ENCODE measurements at regions not wholly inside any gene's neighbourhood (a gene's known extent, or its start where the extent isn't known, plus 50 kb on each side); places are given as distances from the start of the nearest gene placed in this dataset.

DNA sequence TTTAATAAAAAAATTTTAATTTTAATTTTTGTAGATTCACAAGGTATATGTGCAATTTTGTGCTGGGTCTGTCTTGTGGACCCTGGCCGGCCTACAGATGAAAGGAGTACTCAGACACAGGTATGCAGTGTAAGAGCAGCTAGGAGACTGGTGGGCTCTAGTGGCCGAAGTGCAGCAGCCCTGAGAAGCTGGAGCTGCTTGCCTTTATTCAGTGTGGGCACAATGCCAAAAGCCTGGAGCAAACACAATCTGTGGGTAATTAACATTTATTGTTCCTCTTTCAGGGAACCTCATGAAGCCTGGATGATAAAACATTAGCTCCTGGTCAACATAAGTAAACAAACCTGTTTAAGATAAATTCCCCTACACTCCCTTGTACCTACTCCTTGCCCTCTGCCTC lies 135.7 kb upstream of the SEL1L start:
- no peak for DNase-seq (ENCODE audit: low spot score)

DNA sequence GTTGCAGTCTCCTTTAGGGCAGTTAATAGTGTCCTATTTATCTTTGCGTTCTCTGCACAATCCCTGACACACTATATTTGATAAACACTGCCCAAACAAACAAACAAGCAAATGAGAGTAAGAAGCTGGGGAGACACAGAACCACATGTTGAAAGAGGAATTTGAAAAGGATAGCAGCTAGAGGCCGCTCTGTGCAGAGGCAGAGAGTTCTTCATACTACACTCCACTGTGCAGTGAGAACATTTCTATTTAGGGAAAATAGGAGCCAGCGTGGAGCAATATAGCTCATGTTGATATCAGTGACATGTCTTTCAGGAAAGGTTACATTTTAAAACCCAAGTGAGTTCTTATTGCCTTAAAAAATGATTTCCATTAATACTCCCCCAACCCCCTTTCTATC lies 140.3 kb upstream of the SEL1L start:
- no peak for DNase-seq (ENCODE audit: low spot score)

DNA sequence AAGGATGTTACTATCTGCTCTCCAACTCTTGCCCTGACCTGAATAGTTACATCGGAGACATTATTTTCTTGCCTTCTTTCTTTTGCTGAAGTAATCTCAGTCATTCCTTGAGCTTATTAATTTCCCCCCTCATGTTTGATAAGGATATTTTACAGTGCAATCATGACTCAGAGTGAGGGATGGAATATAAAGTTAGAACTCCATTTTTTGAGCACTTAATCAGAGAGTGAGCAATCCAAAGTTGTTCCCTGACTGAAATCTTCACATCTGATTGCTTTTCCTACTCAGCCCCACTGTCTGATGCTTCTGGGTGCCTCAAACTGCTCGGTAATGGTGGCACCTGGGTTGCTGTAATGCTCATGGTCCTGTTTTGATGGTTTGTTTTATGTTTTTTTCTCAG lies 142.7 kb upstream of the SEL1L start:
- DNase-seq (ENCODE audit: low spot score), result no peak

DNA sequence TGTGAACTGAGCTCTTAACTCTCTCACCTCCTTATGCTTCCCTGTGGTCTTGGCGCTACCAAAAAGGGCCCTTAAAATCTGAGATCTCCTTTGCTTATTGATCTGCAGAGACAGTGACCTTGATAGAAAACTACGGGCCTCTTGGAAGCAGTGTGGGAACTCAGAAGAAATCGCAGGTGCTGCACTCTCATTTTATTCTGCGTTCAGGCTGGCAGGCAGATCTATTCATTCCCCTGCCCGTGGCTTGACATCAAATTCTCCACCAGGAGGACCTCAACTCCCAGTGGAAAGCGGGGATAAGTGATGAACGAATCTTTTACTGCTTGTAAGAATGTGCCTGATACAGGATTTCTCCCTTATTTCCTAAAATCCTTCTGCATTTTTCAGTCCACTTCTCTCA lies 143.2 kb upstream of the SEL1L start:
- DNase-seq (ENCODE audit: low spot score), result no peak

DNA sequence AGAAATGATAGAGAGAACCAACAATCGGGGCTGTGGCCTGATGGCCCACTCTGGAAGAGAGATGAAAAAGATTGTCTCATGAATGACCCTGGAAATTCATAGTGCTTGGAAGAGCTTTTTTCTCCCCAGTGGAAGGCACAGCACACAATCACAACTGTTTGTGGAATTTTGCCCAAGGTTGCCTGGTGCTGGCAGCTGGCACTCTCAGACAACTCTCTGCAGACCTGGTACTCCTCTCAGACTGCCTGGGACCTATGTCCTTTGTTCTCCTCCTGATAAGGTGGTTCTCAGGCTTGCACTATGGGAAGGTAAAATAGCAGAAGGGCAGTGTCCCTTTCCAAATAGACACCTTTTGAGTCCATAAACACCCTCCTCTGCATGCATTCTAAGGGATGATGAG lies 144.1 kb upstream of the SEL1L start:
- DNase-seq (ENCODE audit: low spot score), result no peak

DNA sequence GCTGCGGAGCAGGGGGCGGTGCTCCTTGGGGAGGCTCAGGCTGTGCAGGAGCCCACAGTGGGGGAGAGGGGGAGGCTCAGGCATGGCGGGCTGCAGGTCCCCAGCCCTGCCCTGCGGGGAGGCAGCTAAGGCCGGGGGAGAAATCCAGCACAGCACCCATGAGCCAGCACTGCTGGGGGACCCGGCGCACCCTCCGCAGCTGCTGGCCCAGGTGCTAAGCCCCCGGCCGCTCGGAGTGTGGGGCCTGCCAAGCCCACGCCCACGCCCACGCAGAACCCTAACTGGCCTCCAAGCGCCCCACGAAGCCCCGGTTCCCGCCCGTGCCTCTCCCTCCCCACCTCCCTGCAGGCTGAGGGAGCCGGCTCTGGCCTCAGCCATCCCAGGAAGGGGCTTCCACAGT lies 145.6 kb upstream of the SEL1L start:
- DNase-seq (ENCODE audit: low spot score), result no peak

DNA sequence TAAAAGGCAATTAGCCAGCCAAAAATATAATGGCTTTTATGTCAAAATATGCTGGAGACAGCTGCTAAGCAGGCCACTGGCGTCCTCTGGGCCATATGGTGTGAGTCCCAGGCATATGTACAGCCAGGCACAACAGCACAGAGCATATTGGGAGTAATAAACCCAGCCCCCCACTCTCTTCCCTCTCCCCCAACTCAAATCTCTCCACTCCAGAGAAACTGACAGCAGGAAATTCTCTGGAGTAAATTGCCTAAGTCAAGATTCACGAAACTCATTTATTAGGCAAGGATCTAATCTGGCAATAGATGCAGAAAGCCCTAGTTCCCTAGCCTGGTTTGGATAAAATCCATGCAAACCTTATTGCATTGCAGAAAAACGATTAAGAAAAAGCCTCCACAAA lies 147.9 kb upstream of the SEL1L start:
- no peak for DNase-seq (ENCODE audit: low spot score)

DNA sequence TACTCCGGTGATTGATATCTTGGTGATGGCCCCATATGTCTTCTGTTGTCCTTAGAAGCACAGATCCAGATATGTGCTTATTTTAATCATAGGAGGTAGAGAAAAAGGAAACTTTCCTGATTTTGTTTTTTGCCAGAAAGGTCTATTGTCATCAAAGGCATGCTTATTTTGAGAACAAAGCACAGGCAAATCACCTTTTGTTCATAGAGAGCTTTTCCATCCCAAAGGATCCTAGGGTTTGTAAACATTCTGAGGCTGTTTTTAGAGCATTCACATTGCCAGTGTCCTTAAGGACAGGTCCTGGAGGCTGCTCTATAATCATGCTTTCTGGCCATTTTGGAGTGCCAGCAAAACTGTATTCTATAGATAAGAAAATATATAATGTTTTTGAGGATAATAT lies 148.5 kb upstream of the SEL1L start:
- no peak for DNase-seq (ENCODE audit: low spot score)

DNA sequence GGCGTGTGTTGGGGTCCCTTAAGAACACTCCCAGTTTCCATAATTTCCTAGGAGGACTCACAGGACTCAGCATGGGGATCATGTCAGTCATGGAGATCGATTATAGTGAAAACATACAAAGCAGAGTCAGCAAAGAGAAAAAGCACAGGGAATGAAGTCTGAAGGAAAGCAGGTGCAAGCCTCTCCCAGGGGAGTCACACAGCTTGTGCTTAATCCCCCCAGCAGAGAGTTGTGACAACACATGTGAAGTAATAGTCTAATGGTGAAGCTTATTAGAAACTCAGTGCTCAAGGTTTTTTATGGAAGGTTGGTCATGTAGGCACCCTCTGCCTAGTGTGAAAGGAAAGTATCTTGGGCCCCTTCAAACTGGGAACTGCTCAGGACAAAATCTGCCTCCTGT lies 149.0 kb upstream of the SEL1L start:
- DNase-seq (ENCODE audit: low spot score), result no peak

DNA sequence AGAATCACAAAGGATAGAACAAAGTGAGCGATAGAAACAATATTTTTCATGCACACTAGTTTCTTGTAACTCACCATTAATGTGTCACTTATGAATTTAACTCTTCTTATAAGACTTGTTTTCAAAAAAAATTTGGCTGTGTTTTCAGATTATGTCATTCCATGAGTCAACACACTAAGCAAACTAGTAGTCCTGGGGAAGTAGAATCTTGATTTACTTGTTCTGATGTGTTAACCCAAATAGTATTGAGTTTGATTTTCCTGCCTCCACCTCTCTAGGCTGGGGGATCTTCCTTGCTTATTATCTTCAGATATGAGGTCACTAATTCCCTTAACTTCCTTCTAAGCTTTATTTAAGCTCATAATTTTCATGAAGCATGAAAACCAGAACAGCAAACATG lies 151.0 kb upstream of the SEL1L start:
- no peak for DNase-seq (ENCODE audit: low spot score)

DNA sequence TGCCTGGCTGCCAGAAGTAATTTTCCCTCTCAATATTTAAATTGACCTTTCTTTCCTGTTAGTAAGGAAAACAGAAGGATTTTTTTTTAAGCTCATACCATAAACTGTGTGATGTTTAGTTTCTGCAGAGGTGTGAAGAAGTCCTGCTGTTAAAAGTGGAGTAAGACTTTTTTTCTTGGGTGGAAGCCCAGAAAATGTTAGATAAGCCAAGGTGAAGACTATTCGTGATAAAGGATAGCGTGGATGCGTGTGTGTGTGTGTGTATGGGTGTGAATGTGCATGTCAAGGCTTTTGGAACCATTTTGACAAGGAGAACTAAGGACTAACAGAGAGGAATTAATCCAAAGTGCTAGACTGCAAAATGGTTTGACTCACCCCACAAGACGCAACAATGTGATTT lies 152.9 kb upstream of the SEL1L start:
- no peak for DNase-seq (ENCODE audit: low spot score)

DNA sequence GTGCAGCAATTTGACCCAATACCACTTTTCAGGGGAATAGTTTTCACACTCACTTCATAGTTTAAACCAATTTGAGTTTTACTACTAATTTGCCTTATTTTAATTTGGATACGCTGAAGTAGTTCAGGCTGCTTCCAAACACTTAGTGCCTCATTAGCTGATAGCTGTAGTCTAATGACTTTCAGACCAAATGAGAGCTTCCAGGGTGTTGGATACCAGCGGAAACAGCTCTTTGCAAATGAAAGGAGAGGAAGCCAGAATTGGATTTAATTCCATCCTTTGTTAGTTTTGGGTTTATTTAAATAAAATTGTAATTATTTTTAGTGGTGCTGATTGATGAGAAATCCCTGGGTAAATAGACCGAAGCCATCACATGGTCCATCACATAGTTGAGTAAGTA lies 158.3 kb upstream of the SEL1L start:
- DNase-seq (ENCODE audit: low spot score), result no peak

DNA sequence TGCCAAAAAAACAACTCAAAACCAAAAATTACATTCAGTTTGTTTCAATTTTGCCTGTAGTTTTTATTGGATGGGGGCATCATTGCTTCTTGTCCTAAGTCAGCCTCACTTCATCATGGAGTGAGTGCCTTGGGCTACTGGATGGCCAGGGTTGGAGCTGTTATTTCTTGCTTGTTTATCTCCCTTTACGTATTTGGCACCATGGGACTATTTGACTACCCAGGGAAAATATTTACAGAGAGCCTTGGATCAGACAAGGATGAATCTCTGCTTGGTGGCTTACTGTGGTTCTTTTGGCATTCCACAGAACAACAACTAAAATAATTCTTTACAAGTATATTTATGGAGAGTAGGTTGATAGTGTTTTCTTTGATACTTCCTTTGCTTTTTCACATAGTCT lies 160.8 kb upstream of the SEL1L start:
- no peak for DNase-seq (ENCODE audit: low spot score)

DNA sequence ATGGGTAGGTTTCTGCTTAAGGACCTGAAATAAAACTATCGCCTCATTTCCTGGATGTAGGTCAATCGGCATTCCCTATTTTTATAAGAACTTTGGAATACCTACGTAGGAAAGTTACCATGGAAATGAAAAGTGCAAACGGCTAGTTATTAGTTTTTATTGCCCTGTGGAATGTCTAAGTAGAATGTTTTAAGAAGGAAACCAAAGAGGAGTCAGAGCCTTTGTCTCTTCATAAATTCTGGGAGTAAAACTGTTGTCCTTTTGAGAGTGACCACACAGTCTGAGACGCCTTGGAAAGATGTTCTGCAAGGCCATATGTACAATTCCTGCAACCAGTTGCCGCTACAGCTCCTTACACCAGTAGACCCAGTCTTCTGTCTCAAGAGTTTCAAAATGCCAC lies 176.0 kb upstream of the SEL1L start:
- no peak for DNase-seq (ENCODE audit: low spot score)

DNA sequence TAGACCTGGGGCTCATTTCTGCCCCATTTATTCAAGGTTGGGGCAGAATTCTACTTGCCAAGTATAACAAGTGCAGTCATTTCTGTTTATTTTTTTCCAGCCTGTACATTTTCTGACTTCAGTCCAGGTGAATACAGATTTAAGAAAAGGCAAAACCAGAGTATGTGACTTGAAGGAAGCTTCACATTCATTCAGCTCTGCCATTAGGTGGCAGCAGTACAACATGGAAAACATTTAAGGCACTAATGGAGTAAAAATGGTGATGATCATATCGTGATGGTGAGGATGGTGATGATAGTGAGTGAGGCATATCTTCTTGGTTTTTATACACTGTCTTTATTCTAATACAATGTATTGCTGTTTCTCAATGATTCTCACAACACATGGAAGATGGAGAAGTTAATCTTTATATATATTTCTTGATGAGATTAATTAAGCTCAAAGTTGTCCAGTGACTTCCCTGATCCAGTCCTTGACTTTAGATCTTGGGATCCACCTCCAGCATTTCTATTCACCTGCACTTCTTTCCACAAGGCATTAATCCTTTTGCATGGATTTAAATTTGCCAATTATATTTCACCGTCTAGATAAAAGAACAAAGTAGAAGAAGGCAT lies 176.7 kb upstream of the SEL1L start:
- peak; percentile 78 for DNase-seq (ENCODE audit: low spot score)

DNA sequence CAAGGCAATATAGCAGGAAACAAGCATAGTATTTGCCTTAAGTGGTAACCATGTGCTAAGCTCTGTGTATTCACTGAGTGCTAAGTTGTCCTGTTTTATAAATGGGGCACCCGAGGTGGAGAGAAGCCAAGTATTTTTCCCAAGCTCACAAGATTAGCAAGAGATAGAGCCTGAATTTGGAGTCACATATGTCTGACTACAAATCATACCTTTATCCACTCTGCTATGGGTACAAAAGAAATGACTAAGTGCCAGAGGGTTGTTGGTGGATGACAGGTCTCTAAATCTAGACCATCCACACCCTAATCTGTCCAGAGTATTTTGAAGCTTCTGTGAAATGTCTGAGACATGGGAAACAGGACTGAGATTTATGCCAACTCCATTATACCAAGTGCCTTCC lies 182.1 kb upstream of the SEL1L start:
- DNase-seq (ENCODE audit: low spot score), result no peak

DNA sequence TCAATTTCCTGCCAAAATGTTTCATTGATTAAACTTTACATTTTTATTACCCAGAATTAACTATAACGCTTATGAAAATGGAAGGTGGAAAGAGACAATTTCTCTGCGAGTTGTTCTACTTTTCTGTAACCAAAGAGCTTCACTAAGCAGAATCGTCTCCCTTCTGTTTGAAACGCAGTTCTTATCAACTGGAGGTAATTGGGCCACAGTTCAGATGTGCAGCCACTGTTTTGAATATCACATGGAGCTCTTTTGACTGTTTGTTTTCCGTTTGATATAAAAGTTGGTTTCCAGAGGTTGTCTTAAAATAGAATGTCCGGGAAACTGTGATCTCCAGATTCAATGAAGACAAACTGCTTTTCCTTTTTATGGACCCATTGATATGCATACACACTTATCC lies 183.3 kb upstream of the SEL1L start:
- no peak for DNase-seq (ENCODE audit: low spot score)

DNA sequence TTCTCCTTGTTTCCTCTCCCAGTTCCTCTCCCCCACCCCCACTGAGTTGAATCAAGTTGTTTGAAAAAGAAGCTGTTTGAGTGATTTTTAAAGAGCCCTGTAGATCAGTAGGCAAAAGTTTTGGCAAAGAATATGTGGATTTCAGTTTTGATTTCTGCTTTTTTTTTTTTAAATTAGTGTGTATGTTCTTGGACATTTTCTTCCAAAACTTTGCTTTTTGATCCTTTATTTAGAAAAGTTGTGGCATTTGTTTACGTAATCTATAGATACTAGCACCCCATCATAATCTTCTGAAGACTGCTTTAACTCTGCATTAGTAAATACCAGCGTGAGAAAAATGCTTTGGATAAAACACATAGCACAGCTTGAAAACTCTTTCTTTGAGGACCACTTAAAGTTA lies 190.3 kb upstream of the SEL1L start:
- no peak for DNase-seq (ENCODE audit: low spot score)

DNA sequence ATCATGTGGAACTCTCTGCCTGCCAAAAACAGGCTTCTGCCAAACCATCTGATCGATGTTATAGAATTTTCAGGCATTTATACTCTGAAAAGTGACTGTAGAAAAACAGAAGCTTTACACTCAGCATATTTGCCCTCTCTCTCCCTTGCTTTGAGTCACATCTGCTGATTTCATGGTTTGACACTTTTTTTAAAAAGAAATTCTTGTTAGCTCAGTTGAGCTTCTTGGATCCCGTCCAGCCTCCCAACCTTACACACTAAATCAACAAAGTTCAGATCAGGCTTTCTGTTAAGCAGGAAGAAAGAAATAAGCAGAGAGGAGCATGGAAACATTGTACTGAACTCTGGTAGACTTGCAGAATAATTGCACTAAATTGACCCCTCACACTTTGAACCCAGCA lies 193.6 kb upstream of the SEL1L start:
- DNase-seq (ENCODE audit: low spot score), result peak; percentile 5

DNA sequence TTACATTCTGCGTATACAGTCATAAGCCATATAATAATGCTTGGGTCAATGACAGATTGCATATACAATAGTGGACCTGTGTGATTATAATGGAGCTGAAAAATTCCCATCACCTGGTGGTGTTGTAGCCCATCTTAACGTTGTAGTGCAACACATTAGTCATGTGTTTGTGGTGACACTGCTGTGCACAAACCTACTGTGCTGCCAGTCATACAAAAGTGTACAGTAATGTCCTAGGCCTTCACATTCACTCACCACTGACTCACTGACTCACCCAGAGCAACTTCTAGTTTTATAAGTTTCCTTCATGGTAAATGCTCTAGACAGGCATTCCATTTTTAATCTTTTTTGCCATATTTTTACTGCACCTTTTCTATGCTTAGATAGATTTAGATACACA lies 194.8 kb upstream of the SEL1L start:
- DNase-seq (ENCODE audit: low spot score), result no peak

DNA sequence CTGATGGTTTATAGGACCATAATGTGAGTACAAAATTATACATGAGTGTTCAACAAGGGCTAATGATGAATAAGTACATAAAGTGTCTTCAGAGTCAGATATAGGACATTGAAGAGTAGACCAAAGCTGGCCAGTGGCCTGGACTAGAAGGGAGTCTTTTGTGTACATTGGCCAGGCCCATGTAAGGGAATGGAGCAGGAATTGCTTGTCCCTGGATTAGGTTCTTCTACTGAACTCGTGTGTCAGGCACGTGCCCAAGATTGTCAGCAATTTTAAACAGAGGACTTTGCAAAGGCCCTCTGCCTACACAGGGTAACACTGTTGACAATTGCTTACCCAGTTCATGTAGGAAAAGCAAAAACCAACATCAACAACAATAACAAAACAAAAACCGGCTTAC lies 196.0 kb upstream of the SEL1L start:
- no peak for DNase-seq (ENCODE audit: low spot score)

DNA sequence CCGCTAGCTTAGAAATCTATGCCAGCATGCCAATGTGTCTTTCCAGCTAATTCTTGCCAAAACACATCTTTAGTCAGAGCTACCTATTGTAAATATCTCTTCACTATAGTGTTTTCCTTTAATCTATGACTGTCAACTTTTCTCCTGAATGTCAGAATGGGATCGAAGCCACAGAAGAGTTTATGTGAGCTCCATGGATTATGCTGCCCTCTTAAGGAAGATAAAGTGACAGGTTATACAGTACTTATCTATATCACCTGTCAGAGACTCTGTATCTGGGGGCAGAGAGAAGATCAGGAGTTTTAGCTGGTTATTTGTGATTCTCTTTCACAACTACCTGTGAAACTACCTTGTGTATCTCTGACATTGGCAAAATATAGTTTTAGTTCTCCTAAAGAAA lies 204.3 kb upstream of the SEL1L start:
- no peak for DNase-seq (ENCODE audit: low spot score)

DNA sequence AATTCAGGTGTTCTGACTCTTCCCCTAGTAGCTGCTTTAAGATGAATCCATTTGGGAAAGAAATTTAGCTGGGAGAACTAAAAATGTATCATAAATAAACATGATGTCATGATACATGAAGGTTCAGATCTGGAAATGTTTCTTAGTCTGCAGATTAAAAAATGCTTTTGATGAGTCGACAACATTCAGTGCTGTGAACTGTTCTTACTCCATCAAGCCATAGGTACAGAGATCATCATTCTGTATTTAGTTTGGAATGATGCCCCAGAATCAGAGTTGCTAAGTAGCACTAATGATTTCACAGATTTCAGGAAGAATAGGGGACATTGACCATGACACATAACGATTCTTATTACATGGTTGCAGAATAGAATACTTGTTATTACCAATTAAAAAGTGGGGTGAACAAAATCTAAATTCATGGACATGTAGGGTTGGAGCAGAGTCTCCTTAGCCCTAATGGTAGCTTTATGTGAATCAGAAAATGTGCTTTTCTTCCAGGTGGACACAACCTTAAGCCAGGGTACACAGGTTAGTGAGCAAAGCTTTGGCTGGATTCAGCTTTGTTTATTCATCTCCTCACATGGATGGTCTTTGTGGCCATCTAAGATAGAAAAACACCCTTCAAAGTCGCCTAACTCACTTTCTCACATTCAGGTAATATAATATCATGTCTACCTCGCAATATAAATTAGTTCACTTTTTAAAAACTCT lies 205.4 kb upstream of the SEL1L start:
- no peak for DNase-seq (ENCODE audit: low spot score)

DNA sequence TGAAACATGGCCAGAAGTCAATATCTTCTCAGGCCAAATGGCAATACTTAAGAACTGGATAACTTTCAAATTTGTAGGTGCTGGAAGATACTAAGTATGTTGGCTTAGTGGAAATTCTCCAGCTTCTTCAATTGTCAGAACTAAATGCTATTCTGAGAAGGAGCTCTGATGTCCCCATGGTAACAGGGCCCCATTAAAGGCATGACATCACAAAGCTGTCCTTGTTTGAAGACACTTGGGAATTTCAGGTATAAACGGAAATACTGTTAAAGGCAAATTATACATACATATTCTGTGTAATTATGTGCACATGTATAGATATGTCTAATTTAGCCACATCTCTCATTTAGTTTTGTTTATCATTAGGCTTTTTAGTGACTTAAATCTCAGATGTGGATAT lies 210.0 kb upstream of the SEL1L start:
- no peak for DNase-seq (ENCODE audit: low spot score)

Measured in Ammon's horn (tissue), 1 donor.